Fibroblast of gingiva (primary cell): ENCODE measurements at regions not wholly inside any gene's neighbourhood (a gene's known extent, or its start where the extent isn't known, plus 50 kb on each side); places are given as distances from the start of the nearest gene placed in this dataset.

Experiments used
- DNase-seq: peaks from one replicate; pipeline ENCODE4 v3.0.0-alpha.2; 2011; ENCODE audit warnings: low read depth

- DNase-seq = no peak
Observed at GRCh38 chr2:240298117-240298790, 137.2 kb upstream of the GPC1 start.

GRCh38 chr2:240298803-240299709 is 136.4 kb upstream of the GPC1 start:
- no peak for DNase-seq

- no peak for DNase-seq
Observed at GRCh38 chr2:240299710-240300068, 135.8 kb upstream of the GPC1 start.

GRCh38 chr2:240300261-240300821 is 135.1 kb upstream of the GPC1 start:
- no peak for DNase-seq

- DNase-seq = no peak
Observed at GRCh38 chr2:240300840-240301239, 134.6 kb upstream of the GPC1 start.

DNA sequence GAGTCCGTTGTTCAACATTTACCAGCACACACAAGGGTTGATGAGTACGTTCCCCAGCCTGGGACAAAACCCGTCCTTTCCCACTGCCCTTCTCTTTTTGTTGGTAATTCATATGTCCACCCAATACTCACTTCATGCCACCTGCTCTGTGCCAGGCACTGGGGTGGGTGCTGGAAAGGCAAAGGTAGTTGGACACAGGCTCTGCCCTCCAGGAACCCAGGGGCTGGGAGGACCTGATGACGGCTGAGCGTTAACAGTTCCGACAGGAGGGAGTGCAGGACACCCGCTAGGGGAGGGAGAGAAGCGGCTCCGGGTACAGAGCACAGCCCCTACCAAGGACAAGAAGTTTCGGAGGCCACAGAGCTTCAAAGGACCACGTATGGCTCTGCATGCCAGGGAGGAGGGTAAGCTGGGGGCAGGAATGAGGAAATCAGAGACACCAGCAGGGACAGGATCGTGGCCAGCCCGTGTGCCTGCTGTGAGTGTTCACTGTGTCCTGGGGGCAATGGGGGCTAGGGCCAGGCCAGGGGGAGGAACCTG is 134.1 kb upstream of the GPC1 start:
- no peak for DNase-seq

DNA sequence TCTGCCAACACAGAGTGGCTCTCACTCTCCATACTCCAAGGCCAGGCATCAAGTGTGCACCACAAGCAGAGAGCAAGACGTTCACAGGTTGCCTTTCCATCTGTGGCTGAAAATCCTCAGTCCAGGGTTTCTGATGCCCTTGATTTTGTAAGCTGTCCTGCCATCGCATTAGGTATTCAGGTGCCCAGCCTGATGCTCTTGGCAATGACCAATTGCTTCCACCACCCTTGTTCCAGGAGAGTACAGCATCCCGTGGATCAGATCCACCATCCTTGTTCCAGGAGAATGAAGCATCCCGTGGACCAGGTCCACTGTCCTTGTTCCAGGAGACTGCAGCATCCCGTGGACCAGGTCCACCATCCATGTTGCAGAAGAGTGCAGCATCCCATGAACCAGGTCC is 133.4 kb upstream of the GPC1 start:
- no peak for DNase-seq

DNA sequence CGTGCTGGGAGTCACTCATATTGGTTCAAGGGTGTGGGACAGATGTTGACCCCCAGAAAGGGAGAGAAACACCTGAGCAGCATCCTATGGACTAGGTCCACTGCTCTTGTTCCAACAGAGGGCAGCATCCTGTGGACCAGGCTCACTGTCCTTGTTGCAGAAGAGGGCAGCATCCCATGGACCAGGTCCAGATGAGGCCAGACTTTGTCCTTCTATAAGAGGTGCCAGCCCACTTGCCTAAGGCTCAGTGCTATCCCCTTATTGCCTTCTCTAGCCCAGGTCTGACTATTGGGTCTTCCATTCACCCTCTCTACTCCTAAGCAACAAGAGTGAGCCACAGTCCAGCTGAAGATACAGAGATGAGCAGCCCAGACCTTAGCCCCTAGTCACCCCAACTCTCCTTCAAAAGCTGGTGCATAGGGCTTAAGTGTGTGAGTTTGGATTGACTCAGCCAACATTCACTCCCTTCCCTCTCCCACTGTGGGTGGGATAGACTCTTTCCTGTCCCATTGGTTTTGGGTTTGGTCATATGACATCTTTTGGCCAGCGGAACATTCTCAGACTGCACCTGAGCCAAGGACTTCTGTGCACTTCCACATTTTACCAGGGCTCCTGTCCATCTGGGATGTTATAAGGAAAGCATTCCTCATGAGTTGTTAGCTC is 132.4 kb upstream of the GPC1 start:
- DNase-seq = no peak

- DNase-seq = no peak
Observed at GRCh38 chr2:240303896-240304745, 131.3 kb upstream of the GPC1 start.

- no peak for DNase-seq
Observed at GRCh38 chr2:240304746-240305161, 130.7 kb upstream of the GPC1 start.

GRCh38 chr2:240305369-240305962 is 130.0 kb upstream of the GPC1 start:
- no peak for DNase-seq

GRCh38 chr2:240306185-240306584 is 129.3 kb upstream of the GPC1 start:
- no peak for DNase-seq

- DNase-seq = no peak
Observed at GRCh38 chr2:240308111-240308651, 127.3 kb upstream of the GPC1 start.

GRCh38 chr2:240309214-240309613 is 126.2 kb upstream of the GPC1 start:
- DNase-seq = no peak

- DNase-seq = no peak
Observed at GRCh38 chr2:240310201-240310600, 125.3 kb upstream of the GPC1 start.

DNA sequence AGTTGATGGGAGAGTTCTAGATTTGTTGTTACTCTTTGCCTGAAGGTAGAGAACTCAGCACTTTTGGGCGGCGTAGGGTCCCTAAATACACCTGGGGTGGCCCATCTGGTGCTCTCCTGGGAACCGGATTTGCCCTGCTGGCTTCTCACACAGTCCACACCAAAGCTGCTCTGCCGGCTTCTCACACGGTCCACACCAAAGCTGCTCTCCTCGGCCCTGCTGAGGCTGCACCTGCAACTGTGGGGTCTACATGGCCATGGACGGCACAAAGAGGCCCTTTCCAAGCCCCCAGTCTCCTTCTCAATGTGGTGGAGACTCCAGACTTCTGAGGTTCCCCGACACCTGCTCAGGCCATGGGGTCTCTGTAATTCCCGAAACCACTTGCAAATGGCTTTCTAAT is 124.8 kb upstream of the GPC1 start:
- no peak for DNase-seq

DNA sequence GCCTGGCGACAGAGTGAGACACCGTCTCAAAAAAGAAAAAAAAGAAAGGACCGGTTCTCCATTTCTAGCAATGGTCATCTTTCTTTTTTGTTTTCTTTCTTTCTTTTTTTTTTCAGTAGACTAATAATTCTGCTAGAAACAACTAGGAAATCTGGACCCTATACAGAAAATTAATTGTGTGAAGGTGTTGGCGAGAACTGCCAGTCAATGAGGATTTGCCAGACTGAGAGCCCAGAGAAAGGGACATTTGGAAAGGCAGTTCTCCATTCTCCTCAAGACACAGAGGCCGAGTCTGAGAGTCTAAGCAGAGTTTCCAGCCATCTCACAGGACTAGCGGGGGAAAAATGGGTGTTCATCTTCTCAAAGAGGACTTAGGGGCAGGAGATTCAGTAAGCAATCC is 123.6 kb upstream of the GPC1 start:
- no peak for DNase-seq

- DNase-seq = no peak
Observed at GRCh38 chr2:240319221-240319854, 116.1 kb upstream of the GPC1 start.

- no peak for DNase-seq
Observed at GRCh38 chr2:240319855-240320203, 115.6 kb upstream of the GPC1 start.
